Endothelial cell of umbilical vein (primary cell): ENCODE measurements at regions not wholly inside any gene's neighbourhood (a gene's known extent, or its start where the extent isn't known, plus 50 kb on each side); places are given as distances from the start of the nearest gene placed in this dataset.

ENCODE experiments used
- BruUV-seq: library from RNA; stranded (reverse); fragments of 400-500 nt; replicated peaks from 2 replicates; lab custom pipeline; 2021; lab: Mats Ljungman, UMichigan
- CTCF ChIA-PET: fragments of 300-600, 350-600 bp; sonication (Branson Sonifier 250); formaldehyde crosslinking; loops from one replicate; lab custom pipeline; 2021; ENCODE audit warnings: antibody characterized with exemption, inconsistent platforms; lab: Charles Lee
- POLR2A ChIA-PET: fragments of 300-600, 350-600 bp; sonication (Branson Sonifier 250); formaldehyde crosslinking; loops from one replicate; lab custom pipeline; 2021; ENCODE audit warnings: antibody characterized with exemption, inconsistent platforms; lab: Charles Lee
- DNase-seq: peaks from one replicate; pipeline ENCODE4 v3.0.0-alpha.2; 2011; ENCODE audit warnings: low read depth, low spot score
- FAIRE-seq: peaks from 2 replicates; lab custom pipeline; 2011; peaks lifted over from hg19 to GRCh38; lab: Jason Lieb, UNC
- H2AFZ ChIP-seq: 2 replicates; pipeline ENCODE4 v1.6.0; 2012; ENCODE audit warnings: low read depth, low read length, control low read depth, inconsistent platforms
- H3K27ac ChIP-seq: 2 replicates; pipeline ENCODE4 v1.5.1; 2011; ENCODE audit warnings: low read depth, mild to moderate bottlenecking, control low read depth, low read length, moderate library complexity; ENCODE audit not compliant: insufficient read depth
- H3K27me3 ChIP-seq, 2 experiments: 2 replicates each; pipeline versions ENCODE4 v1.6.0 to v1.6.1; 2011; ENCODE audit warnings: low read length in 2 of 2, mixed read lengths in 1 of 2; ENCODE audit not compliant: control insufficient read depth in 2 of 2, insufficient read depth in 2 of 2
- H3K36me3 ChIP-seq, 2 experiments: 2 replicates in 1 of 2; 3 replicates in 1 of 2; pipeline ENCODE4 v1.5.1; 2011; ENCODE audit warnings: low read length in 2 of 2, mild to moderate bottlenecking in 1 of 2, moderate library complexity in 1 of 2; ENCODE audit not compliant: control insufficient read depth in 2 of 2, insufficient read depth in 2 of 2; ENCODE audit errors: extremely low read depth in 1 of 2
- H3K4me1 ChIP-seq: 3 replicates; pipeline ENCODE4 v1.5.1; 2011; ENCODE audit warnings: mild to moderate bottlenecking, low read length; ENCODE audit not compliant: control insufficient read depth, insufficient read depth; ENCODE audit errors: extremely low read depth
- H3K4me2 ChIP-seq: 2 replicates; pipeline ENCODE4 v1.6.1; 2011; ENCODE audit warnings: low read length, control low read depth, mixed read lengths; ENCODE audit not compliant: insufficient read depth
- H3K4me3 ChIP-seq, 3 experiments: fragments of 200-600 bp in 1 of 3; sonication (generic), shearing (Covaris generic) in 1 of 3; replicated peaks in 1 of 3; 2 replicates each; pipeline ENCODE4 v1.5.1; 2011 to 2016; ENCODE audit warnings: control low read depth in 3 of 3, low read length in 3 of 3, mild to moderate bottlenecking in 2 of 3, inconsistent platforms in 1 of 3, low read depth in 1 of 3, moderate library complexity in 1 of 3; ENCODE audit not compliant: insufficient read depth in 1 of 3
- H3K79me2 ChIP-seq: 2 replicates; pipeline ENCODE4 v1.6.0; 2012; ENCODE audit warnings: low read length, inconsistent platforms; ENCODE audit not compliant: control insufficient read depth, insufficient read depth
- H3K9ac ChIP-seq: replicated peaks from 2 replicates; pipeline ENCODE3; 2011; ENCODE audit warnings: low read length, control low read depth; ENCODE audit not compliant: insufficient read depth; ENCODE audit errors: extremely low read depth
- H3K9me1 ChIP-seq: replicated peaks from 3 replicates; pipeline ENCODE4 v1.6.0; 2011; ENCODE audit warnings: mild to moderate bottlenecking, low read length; ENCODE audit not compliant: control insufficient read depth, insufficient read depth; ENCODE audit errors: extremely low read depth
- H3K9me3 ChIP-seq: replicated peaks from 2 replicates; pipeline ENCODE4 v1.5.1; 2012; ENCODE audit warnings: low read length, inconsistent platforms; ENCODE audit not compliant: control insufficient read depth, insufficient read depth
- H4K20me1 ChIP-seq: replicated peaks from 2 replicates; pipeline ENCODE3; 2011; ENCODE audit warnings: mild to moderate bottlenecking, low read length; ENCODE audit not compliant: control insufficient read depth, insufficient read depth; ENCODE audit errors: extremely low read depth
- CTCF ChIP-seq, 2 donors: IDR thresholded peaks; 1 replicate in 1 of 2; 2 replicates in 1 of 2; pipeline ENCODE4 v1.5.1; 2011; ENCODE audit warnings: low read length in 2 of 2, mild to moderate bottlenecking in 2 of 2, moderate library complexity in 2 of 2, control low read depth in 1 of 2, inconsistent platforms in 1 of 2, low read depth in 1 of 2; ENCODE audit not compliant: insufficient read depth in 1 of 2; ENCODE audit errors: extremely low read depth in 1 of 2
- EZH2 ChIP-seq: IDR thresholded peaks from 2 replicates; pipeline ENCODE4 v1.6.1; 2012; ENCODE audit warnings: borderline replicate concordance, low read depth, mild to moderate bottlenecking, moderate library complexity, low read length, inconsistent platforms; ENCODE audit not compliant: severe bottlenecking
- FOS ChIP-seq: IDR thresholded peaks from 2 replicates; pipeline ENCODE4 v1.6.1; 2011; ENCODE audit warnings: mild to moderate bottlenecking, low read length, moderate library complexity, borderline replicate concordance; ENCODE audit not compliant: insufficient read depth
- GATA2 ChIP-seq: IDR thresholded peaks from 2 replicates; pipeline ENCODE4 v1.7.0; 2011; ENCODE audit warnings: low read depth, mild to moderate bottlenecking, moderate library complexity, mixed read lengths, low read length; ENCODE audit not compliant: insufficient read length, insufficient read depth
- JUN ChIP-seq: IDR thresholded peaks from 2 replicates; pipeline ENCODE4 v1.6.1; 2011; ENCODE audit warnings: borderline replicate concordance, low read depth; ENCODE audit not compliant: insufficient read length, insufficient read depth
- MAX ChIP-seq: IDR thresholded peaks from 2 replicates; pipeline ENCODE4 v1.6.1; 2011; ENCODE audit not compliant: insufficient read depth, insufficient read length
- MYC ChIP-seq: IDR thresholded peaks from one replicate; pipeline ENCODE4 v1.6.1; 2011; ENCODE audit warnings: mild to moderate bottlenecking, low read depth, low read length
- POLR2A ChIP-seq: IDR thresholded peaks from 2 replicates; pipeline ENCODE4 v1.6.1; 2012; ENCODE audit warnings: low read depth, mild to moderate bottlenecking, control low read depth, low read length
- POLR2AphosphoS5 ChIP-seq: IDR thresholded peaks from 2 replicates; pipeline ENCODE4 v1.6.1; 2012; ENCODE audit warnings: low read depth, mild to moderate bottlenecking, control low read depth, low read length, moderate library complexity; ENCODE audit not compliant: insufficient read depth
- dilution Hi-C: fragments of 300-500 bp; cut with MboI; formaldehyde crosslinking; loops from one replicate; pipeline ENCODE4 v1.15.0; 2019; ENCODE audit warnings: low sequenced_read_pairs; ENCODE audit not compliant: extremely low pct_ligation_motif_present
- intact Hi-C: fragments of 100-400 bp; cut with micrococcal nuclease; formaldehyde crosslinking; loops from one replicate; pipeline ENCODE4 v1.10.0; 2022

- no peaks in the 10 kb centered on the region for H3K36me3 ChIP-seq
- DNase-seq (no peak), FAIRE-seq (no peak)
- no peaks in the 10 kb centered on the region for H3K27me3 ChIP-seq
- H3K79me2 ChIP-seq = no peaks in the 10 kb centered on the region
- no peak overlapping the region for H3K27ac ChIP-seq
- no peaks in the 10 kb centered on the region for H3K9me1 ChIP-seq
- no peaks in the 10 kb centered on the region for H4K20me1 ChIP-seq
- BruUV-seq = no TSS peak
- no peaks in the 10 kb centered on the region for H3K4me1 ChIP-seq
- dilution Hi-C loops = no loop called here
- intact Hi-C loops = no loop called here
- H2AFZ ChIP-seq = no peak overlapping the region
- ChIA-PET CTCF (no interaction called here), POLR2A (no interaction called here)
- H3K9me3 ChIP-seq = no peaks in the 10 kb centered on the region
- no peak overlapping the region for H3K4me2 ChIP-seq
- H3K9ac ChIP-seq = no peak overlapping the region
- no peak overlapping the region for H3K4me3 ChIP-seq
- no peak for TF ChIP-seq FOS
- no peak for TF ChIP-seq MAX
- no peak for TF ChIP-seq CTCF (IDR thresholded peaks at IDR 0.05; ENCODE audit: extremely low read depth in 1 of 2, insufficient read depth in 1 of 2, low read depth in 1 of 2, low read length in 2 of 2)
- TF ChIP-seq POLR2A = no peak
- no peak for TF ChIP-seq POLR2AphosphoS5
- TF ChIP-seq GATA2 = no peak
Measured at GRCh38 chr4:32748498-32748897, 2028.3 kb downstream of the PCDH7 start.

- Histone ChIP-seq H2AFZ (no peak overlapping the region), H3K9ac (no peak overlapping the region), H3K4me3 (no peak overlapping the region), H4K20me1 (no peaks in the 10 kb centered on the region), H3K4me2 (no peak overlapping the region), H3K9me3 (no peaks in the 10 kb centered on the region), H3K27ac (no peak overlapping the region), H3K79me2 (no peaks in the 10 kb centered on the region), H3K4me1 (no peaks in the 10 kb centered on the region), H3K36me3 (no peaks in the 10 kb centered on the region), H3K9me1 (no peaks in the 10 kb centered on the region), H3K27me3 (no peaks in the 10 kb centered on the region)
- no peak for FAIRE-seq
- POLR2A ChIA-PET = no interaction called here
- BruUV-seq = no TSS peak
- intact Hi-C loops (no loop called here), dilution Hi-C loops (no loop called here)
- DNase-seq = no peak
- CTCF ChIA-PET = no interaction called here
- no peak for TF ChIP-seq EZH2
- no peak for TF ChIP-seq CTCF (IDR thresholded peaks at IDR 0.05; ENCODE audit: extremely low read depth in 1 of 2, insufficient read depth in 1 of 2, low read depth in 1 of 2, low read length in 2 of 2)
- TF ChIP-seq MAX = no peak
- no peak for TF ChIP-seq JUN
- TF ChIP-seq POLR2A = no peak
- no peak for TF ChIP-seq POLR2AphosphoS5
- no peak for TF ChIP-seq MYC
- TF ChIP-seq GATA2 = no peak
- no peak for TF ChIP-seq FOS
Measured at GRCh38 chr4:32752962-32753361, 2032.8 kb downstream of the PCDH7 start.
